Natural killer cell (primary cell): ENCODE measurements at regions not wholly inside any gene's neighbourhood (a gene's known extent, or its start where the extent isn't known, plus 50 kb on each side); places are given as distances from the start of the nearest gene placed in this dataset.

Experiments
- ATAC-seq, 3 donors: fragments of 150-1000 bp in 2 of 3; fragments of 200-7000 bp in 1 of 3; cut with Tn5 transposase; 1 replicate in 1 of 3; 2 replicates in 2 of 3; pipeline ENCODE4 v1.10.0; 2021; ENCODE audit warnings: mild to moderate bottlenecking in 2 of 3, moderate library complexity in 2 of 3
- DNase-seq, 2 donors: peaks; one replicate each; pipeline versions ENCODE4 v3.0.0 to v3.0.0-alpha.2; 2013 to 2021; ENCODE audit warnings: mixed read lengths in 1 of 2
- H3K27ac ChIP-seq: one replicate; pipeline ENCODE4 v1.5.1; 2013; ENCODE audit warnings: mild to moderate bottlenecking, low read length
- H3K27me3 ChIP-seq: one replicate; pipeline ENCODE4 v1.6.1; 2013; ENCODE audit warnings: low read length; ENCODE audit not compliant: control insufficient read depth, insufficient read depth
- H3K36me3 ChIP-seq: one replicate; pipeline ENCODE4 v1.6.1; 2013; ENCODE audit warnings: low read length; ENCODE audit not compliant: control insufficient read depth, insufficient read depth
- H3K4me1 ChIP-seq: one replicate; pipeline ENCODE4 v1.6.1; 2013; ENCODE audit warnings: low read length; ENCODE audit not compliant: control insufficient read depth, insufficient read depth
- H3K4me3 ChIP-seq: one replicate; pipeline ENCODE4 v1.5.1; 2013; ENCODE audit warnings: low read length
- H3K9me3 ChIP-seq: one replicate; pipeline ENCODE4 v1.6.1; 2013; ENCODE audit warnings: low read length; ENCODE audit not compliant: control insufficient read depth, insufficient read depth
- H3K27ac Mint-ChIP-seq, 2 donors: one replicate each; pipeline ENCODE4 v1.8.0; 2022; ENCODE audit warnings: mild to moderate bottlenecking in 2 of 2, mixed read lengths in 2 of 2, moderate library complexity in 1 of 2
- H3K27me3 Mint-ChIP-seq, 2 donors: one replicate each; pipeline ENCODE4 v1.8.0; 2022; ENCODE audit warnings: low read depth in 2 of 2, mixed read lengths in 2 of 2
- H3K36me3 Mint-ChIP-seq: one replicate; pipeline ENCODE4 v1.8.0; 2022; ENCODE audit warnings: mixed read lengths
- H3K4me1 Mint-ChIP-seq, 2 donors: one replicate each; pipeline ENCODE4 v1.8.0; 2022; ENCODE audit warnings: mixed read lengths in 2 of 2
- H3K4me3 Mint-ChIP-seq: one replicate; pipeline ENCODE4 v1.8.0; 2022; ENCODE audit warnings: mild to moderate bottlenecking, moderate library complexity, mixed read lengths
- H3K9me3 Mint-ChIP-seq, 2 donors: one replicate each; pipeline ENCODE4 v1.8.0; 2022; ENCODE audit warnings: mixed read lengths in 2 of 2
- WGBS: methylation state at CpG from one replicate; pipeline ENCODE4 v1.1.7; 2013; ENCODE audit warnings: missing lambda C conversion rate; ENCODE audit not compliant: insufficient coverage; 5-methylcytosine and 5-hydroxymethylcytosine counted together
- intact Hi-C: fragments of 100-400 bp; cut with micrococcal nuclease; formaldehyde crosslinking; loops from one replicate; pipeline ENCODE4 v1.14.2; 2022
- TF ChIP-seq, protein P1 (sequence below): fragments of 200-600 bp; IDR thresholded peaks from one replicate; pipeline ENCODE4 v1.8.0; 2022; ENCODE audit warnings: antibody characterized with exemption

DNA sequence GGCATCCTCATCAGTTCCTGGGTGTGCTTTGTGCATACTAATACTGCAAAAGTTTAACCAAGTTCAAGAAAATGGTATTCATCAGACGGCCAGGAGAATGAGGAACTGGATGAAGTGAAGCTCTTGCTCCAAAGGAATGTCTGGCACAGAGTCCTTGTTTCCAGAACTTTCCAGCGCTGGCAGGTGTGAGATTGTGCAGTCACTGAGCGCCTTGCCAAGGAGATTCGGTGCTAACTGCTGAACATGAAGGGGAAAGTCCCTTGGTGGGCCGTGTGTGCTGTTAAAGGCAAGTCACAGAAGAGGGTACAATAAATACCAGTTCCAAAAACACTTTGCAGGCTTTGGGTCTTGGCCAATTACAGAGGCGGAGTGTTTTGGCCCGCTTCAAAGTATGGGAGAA, 262.3 kb upstream of the SOX4 start:
- ATAC-seq, result no peak
- Mint-ChIP-seq H3K9me3 (no peaks in the 10 kb centered on the region), H3K27me3 (no peaks in the 10 kb centered on the region), H3K4me3 (no peak overlapping the region), H3K4me1 (peaks cover 5 to 7% of the 10 kb centered on the region in 2 donors), H3K36me3 (no peaks in the 10 kb centered on the region), H3K27ac (no peak overlapping the region)
- Histone ChIP-seq H3K4me1 (no peaks in the 10 kb centered on the region), H3K9me3 (no peaks in the 10 kb centered on the region), H3K27me3 (no peaks in the 10 kb centered on the region), H3K4me3 (no peak overlapping the region), H3K36me3 (no peaks in the 10 kb centered on the region), H3K27ac (no peak overlapping the region)
- WGBS, result 70% methylated on average over 6 of the region's 7 CpGs
- intact Hi-C loops, result no loop called here
- TF ChIP-seq, protein P1, sequence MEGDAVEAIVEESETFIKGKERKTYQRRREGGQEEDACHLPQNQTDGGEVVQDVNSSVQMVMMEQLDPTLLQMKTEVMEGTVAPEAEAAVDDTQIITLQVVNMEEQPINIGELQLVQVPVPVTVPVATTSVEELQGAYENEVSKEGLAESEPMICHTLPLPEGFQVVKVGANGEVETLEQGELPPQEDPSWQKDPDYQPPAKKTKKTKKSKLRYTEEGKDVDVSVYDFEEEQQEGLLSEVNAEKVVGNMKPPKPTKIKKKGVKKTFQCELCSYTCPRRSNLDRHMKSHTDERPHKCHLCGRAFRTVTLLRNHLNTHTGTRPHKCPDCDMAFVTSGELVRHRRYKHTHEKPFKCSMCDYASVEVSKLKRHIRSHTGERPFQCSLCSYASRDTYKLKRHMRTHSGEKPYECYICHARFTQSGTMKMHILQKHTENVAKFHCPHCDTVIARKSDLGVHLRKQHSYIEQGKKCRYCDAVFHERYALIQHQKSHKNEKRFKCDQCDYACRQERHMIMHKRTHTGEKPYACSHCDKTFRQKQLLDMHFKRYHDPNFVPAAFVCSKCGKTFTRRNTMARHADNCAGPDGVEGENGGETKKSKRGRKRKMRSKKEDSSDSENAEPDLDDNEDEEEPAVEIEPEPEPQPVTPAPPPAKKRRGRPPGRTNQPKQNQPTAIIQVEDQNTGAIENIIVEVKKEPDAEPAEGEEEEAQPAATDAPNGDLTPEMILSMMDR, result no peak
- DNase-seq, result no peak

DNA sequence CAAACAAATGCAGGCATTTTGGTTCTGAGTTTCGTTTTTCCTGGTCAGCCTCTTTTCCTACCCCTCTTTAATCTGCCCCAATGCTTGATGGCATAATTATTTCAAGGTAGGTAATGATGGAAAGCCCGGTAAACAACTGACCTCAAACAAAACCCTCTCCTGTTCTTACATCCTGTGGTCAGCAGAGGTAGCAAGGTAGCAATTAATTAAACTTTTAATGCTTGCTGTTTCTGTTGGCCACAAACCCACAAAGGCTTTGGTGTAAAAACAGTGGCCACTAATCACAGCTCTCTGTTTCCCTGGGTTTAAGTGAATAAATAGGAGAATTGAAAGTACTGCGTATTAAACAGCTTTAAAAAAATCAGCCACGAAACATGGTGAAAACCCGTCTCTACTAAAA, 261.5 kb upstream of the SOX4 start:
- H3K27me3 ChIP-seq, result no peaks in the 10 kb centered on the region
- H3K4me3 Mint-ChIP-seq, result no peak overlapping the region
- 60% methylated on average over 4 of the region's 5 CpGs for WGBS
- peaks cover 5 to 7% of the 10 kb centered on the region in 2 donors for H3K4me1 Mint-ChIP-seq
- H3K27ac ChIP-seq, result no peak overlapping the region
- H3K9me3 ChIP-seq, result no peaks in the 10 kb centered on the region
- ATAC-seq (no peak), DNase-seq (no peak)
- no peaks in the 10 kb centered on the region for H3K36me3 ChIP-seq
- H3K27me3 Mint-ChIP-seq, result peaks cover 0 to under 1% of the 10 kb centered on the region in 2 donors
- peaks cover 0 to under 1% of the 10 kb centered on the region in 2 donors for H3K9me3 Mint-ChIP-seq
- TF ChIP-seq, protein P1, result no peak
- intact Hi-C loops, result no loop called here
- no peak overlapping the region for H3K27ac Mint-ChIP-seq
- no peaks in the 10 kb centered on the region for H3K4me1 ChIP-seq
- no peaks in the 10 kb centered on the region for H3K36me3 Mint-ChIP-seq
- no peak overlapping the region for H3K4me3 ChIP-seq

DNA sequence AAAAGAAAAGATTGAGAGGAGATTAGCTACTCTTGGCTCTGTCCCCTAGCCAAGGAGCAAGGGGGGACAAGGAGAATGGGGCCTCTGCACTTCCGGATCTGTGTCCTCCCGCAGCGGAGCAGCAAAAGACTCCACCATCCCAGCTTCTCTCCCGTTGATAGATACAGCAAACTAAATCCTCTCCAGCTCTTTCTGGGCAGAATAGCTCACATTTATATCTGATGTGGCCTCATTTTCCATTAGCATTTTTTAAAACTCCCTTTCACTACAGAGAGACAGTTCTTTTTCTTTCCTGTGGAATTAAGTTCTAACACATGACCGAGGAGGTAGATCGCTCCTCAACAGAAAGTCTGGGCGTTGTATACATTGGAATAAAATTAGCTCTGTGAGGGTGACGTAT, 260.9 kb upstream of the SOX4 start:
- Mint-ChIP-seq H3K4me1 (peaks cover 5 to 7% of the 10 kb centered on the region in 2 donors), H3K27ac (no peak overlapping the region)
- no peak for ATAC-seq

DNA sequence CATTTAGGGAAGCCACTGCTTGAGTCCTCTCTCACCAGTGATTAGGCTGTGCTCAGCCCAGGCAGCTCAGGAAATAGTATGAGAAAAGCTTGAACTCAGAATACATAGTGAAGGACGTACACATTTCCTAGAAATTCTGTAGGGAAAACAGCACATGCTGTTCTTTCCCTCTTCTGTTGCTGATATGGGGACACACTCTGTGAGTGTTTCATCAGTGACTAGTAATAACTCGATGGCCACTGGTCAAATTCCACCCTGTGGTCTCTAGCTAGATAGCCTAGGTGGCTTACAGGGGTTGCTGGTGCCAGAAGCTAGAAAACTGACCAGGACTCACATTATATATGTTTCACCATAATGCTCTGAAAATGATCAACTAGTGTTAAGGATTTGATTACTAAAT, 259.8 kb upstream of the SOX4 start:
- Histone ChIP-seq H3K27me3 (no peaks in the 10 kb centered on the region), H3K4me3 (no peak overlapping the region), H3K27ac (no peak overlapping the region), H3K4me1 (no peaks in the 10 kb centered on the region), H3K9me3 (no peaks in the 10 kb centered on the region), H3K36me3 (no peaks in the 10 kb centered on the region)
- Mint-ChIP-seq H3K4me1 (peaks cover 5 to 7% of the 10 kb centered on the region in 2 donors), H3K9me3 (peaks cover 3% of the 10 kb centered on the region in 2 donors), H3K4me3 (no peak overlapping the region), H3K27me3 (peaks cover 0 to 4% of the 10 kb centered on the region in 2 donors), H3K36me3 (no peaks in the 10 kb centered on the region), H3K27ac (no peak overlapping the region)
- no peak for ATAC-seq
- TF ChIP-seq, protein P1, result no peak
- WGBS, result 86% methylated on average over 2 of the region's 2 CpGs
- DNase-seq, result no peak
- intact Hi-C loops, result no loop called here

More for the DNA sequence above, 260.9 kb upstream of the SOX4 start:
- Histone ChIP-seq H3K27me3 (no peaks in the 10 kb centered on the region), H3K4me1 (no peaks in the 10 kb centered on the region), H3K4me3 (no peak overlapping the region), H3K9me3 (no peaks in the 10 kb centered on the region), H3K27ac (no peak overlapping the region), H3K36me3 (no peaks in the 10 kb centered on the region)
- intact Hi-C loops, result no loop called here
- Mint-ChIP-seq H3K36me3 (no peaks in the 10 kb centered on the region), H3K4me3 (no peak overlapping the region), H3K9me3 (peaks cover 3% of the 10 kb centered on the region in 2 donors), H3K27me3 (peaks cover 0 to 4% of the 10 kb centered on the region in 2 donors)
- no peak for DNase-seq
- 91% methylated on average over 8 of the region's 8 CpGs for WGBS
- TF ChIP-seq, protein P1, result no peak
